ENCODE measurements at regions not wholly inside any gene's neighbourhood (a gene's known extent, or its start where the extent isn't known, plus 50 kb on each side); places are given as distances from the start of the nearest gene placed in this dataset.
"Not testable (repeated sequence)": the region's sequence is repeated elsewhere in the genome, so short reads cannot be mapped to it uniquely, and the experiment has no call there.

DNA sequence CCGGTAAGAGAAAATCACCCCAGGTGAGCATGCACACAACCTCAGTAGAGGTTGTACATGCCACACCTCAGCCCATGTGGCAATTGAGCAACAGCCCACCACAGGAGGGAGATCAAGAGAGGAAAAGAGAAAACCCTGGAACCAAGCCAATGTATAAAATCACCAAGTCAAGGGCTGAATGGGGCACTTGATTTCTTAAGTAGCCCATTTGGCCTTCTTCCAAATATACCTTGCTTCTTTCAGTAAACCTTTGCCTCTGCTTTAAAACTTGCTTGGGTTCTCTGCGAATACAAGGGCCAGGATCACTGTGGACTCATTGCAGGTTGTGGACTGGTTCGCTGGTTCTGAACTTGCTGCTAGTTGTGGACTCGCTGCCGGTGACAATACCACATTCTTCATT, 1814.0 kb downstream of the PLA2G4A start:
- Histone ChIP-seq H3K4me3 (no peak overlapping the region), H3K36me3 (replicated peaks in 1 of 2; ENCODE audit: insufficient read depth in 1 of 2, low read depth in 2 of 2) (no peaks in the 10 kb centered on the region), H3K27me3 (no peaks in the 10 kb centered on the region), H3K4me1 (no peaks in the 10 kb centered on the region), H3K27ac (no peak overlapping the region), H3K9me3 (no peaks in the 10 kb centered on the region)
- no peak for DNase-seq
- no peak for ATAC-seq
- intact Hi-C loops (cut with DNase I), result no loop called here
- WGBS, 2 donors, result 83 to 96% methylated on average over 5 of the region's 5 CpGs
- TF ChIP-seq, protein P1, sequence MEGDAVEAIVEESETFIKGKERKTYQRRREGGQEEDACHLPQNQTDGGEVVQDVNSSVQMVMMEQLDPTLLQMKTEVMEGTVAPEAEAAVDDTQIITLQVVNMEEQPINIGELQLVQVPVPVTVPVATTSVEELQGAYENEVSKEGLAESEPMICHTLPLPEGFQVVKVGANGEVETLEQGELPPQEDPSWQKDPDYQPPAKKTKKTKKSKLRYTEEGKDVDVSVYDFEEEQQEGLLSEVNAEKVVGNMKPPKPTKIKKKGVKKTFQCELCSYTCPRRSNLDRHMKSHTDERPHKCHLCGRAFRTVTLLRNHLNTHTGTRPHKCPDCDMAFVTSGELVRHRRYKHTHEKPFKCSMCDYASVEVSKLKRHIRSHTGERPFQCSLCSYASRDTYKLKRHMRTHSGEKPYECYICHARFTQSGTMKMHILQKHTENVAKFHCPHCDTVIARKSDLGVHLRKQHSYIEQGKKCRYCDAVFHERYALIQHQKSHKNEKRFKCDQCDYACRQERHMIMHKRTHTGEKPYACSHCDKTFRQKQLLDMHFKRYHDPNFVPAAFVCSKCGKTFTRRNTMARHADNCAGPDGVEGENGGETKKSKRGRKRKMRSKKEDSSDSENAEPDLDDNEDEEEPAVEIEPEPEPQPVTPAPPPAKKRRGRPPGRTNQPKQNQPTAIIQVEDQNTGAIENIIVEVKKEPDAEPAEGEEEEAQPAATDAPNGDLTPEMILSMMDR (IDR thresholded peaks at IDR 0.05), result no peak
- no peak for TF ChIP-seq POLR2A (IDR thresholded peaks at IDR 0.05)

DNA sequence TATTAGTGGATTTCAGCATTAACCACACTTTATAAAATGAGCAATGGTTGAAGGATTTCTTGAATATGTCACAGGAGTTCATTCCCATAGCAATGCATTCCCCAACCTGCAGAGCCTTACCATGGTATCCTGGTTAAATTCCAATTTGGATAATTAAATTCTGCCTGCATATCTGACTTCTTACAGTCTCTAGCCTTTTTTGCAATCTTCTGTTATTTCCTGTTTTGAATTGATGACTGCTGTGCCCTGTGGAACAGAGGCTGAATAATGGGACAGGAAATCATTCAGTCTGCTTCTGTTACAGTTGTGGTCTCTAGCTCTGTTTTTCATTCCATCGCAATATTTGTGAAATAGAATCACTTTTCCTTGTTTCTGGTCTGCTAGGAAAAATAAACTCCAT, 1823.9 kb downstream of the PLA2G4A start:
- H3K27ac ChIP-seq, result no peak overlapping the region
- H3K9me3 ChIP-seq, result peaks cover 0 to 2% (median 0%) of the 10 kb centered on the region in 3 donors
- no peaks in the 10 kb centered on the region for H3K4me1 ChIP-seq
- H3K27me3 ChIP-seq, result no peaks in the 10 kb centered on the region
- TF ChIP-seq, protein P1 (IDR thresholded peaks at IDR 0.05), result no peak
- TF ChIP-seq POLR2A (IDR thresholded peaks at IDR 0.05), result no peak
- WGBS, 2 donors, result 17 to 23% methylated on average over 1 of the region's 1 CpG
- intact Hi-C loops (cut with DNase I), result no loop called here
- DNase-seq (no peak), ATAC-seq (no peak)
- no peak overlapping the region for H3K4me3 ChIP-seq
- no peaks in the 10 kb centered on the region for H3K36me3 ChIP-seq (replicated peaks in 1 of 2; ENCODE audit: insufficient read depth in 1 of 2, low read depth in 2 of 2)

DNA sequence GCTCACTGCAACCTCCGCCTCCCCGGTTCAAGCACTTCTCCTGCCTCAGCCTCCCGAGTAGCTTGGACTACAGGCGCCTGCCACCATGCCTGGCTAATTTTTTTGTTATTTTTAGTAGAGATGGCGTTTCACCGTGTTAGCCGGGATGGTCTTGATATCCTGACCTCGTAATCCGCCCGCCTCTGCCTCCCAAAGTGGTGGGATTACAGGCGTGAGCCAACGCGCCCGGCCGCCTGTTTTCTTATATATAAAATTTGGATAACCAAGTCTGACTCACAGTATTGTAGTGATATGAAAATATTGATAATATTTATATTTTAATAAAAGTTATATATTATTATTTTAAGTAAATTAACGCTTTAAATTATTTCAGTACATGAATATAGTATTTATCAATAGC, 1821.7 kb downstream of the BRINP3 start:
- WGBS, 2 donors, result 76 to 86% methylated on average over 16 of the region's 16 CpGs

DNA sequence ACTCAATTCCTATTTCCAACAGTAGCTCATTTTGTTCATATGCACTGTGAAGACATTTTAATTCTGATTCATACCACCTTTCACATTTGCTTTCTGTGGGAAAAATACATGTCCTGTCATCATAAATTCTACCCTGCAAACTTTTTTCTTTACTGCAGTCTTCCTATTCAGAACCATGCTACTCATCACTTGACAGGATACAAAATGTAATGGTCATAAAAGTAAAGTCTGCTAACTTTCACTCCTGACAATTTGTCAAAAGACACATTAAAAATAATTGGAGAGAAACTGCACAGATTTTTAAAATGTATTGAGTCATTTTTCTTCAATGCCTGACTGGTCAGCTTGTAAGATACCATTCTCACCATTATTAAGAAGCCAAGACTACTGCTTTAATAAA, 1817.1 kb downstream of the BRINP3 start:
- Histone ChIP-seq H3K27ac (no peak overlapping the region), H3K4me3 (no peak overlapping the region), H3K4me1 (no peaks in the 10 kb centered on the region), H3K9me3 (peaks cover 0 to 2% (median 0%) of the 10 kb centered on the region in 3 donors), H3K27me3 (no peaks in the 10 kb centered on the region), H3K36me3 (replicated peaks in 1 of 2; ENCODE audit: insufficient read depth in 1 of 2, low read depth in 2 of 2) (no peaks in the 10 kb centered on the region)
- ATAC-seq (no peak), DNase-seq (no peak)
- intact Hi-C loops (cut with DNase I), result no loop called here
- TF ChIP-seq, protein P1 (IDR thresholded peaks at IDR 0.05), result no peak
- no peak for TF ChIP-seq POLR2A (IDR thresholded peaks at IDR 0.05)

More for the DNA sequence above, 1821.7 kb downstream of the BRINP3 start:
- H3K27ac ChIP-seq; H3K27me3 ChIP-seq; DNase-seq; H3K4me1 ChIP-seq; H3K9me3 ChIP-seq; H3K36me3 ChIP-seq (replicated peaks in 1 of 2; ENCODE audit: insufficient read depth in 1 of 2, low read depth in 2 of 2); ATAC-seq; intact Hi-C loops (cut with DNase I); H3K4me3 ChIP-seq: not testable (repeated sequence)

DNA sequence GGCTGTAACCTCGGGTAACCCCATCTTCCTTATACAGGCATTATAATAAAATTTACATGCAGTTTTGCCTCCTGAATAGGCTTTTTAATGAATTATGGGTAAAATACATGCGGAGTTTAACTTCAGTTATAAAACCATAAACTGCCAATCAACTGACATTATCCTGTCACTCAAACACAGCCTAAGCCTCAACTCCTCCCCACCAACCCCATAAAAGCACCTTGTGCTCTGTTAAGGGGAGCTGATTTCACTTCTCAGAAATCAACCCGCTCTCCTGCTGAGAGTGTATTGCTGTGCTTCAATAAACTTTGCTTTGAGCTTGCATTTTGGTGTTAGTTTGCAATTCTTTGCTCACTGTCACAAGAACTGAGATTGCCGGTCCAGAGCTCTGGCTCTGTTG, 1812.2 kb downstream of the BRINP3 start:
- Histone ChIP-seq H3K4me3 (no peak overlapping the region), H3K4me1 (no peaks in the 10 kb centered on the region), H3K27me3 (no peaks in the 10 kb centered on the region), H3K27ac (no peak overlapping the region), H3K9me3 (no peaks in the 10 kb centered on the region), H3K36me3 (replicated peaks in 1 of 2; ENCODE audit: insufficient read depth in 1 of 2, low read depth in 2 of 2) (no peaks in the 10 kb centered on the region)
- DNase-seq (no peak), ATAC-seq (no peak)
- intact Hi-C loops (cut with DNase I), result no loop called here
- 60 to 62% methylated on average over 4 of the region's 4 CpGs for WGBS, 2 donors
- TF ChIP-seq POLR2A (IDR thresholded peaks at IDR 0.05), result no peak
- TF ChIP-seq, protein P1 (IDR thresholded peaks at IDR 0.05), result no peak

Measured in body of pancreas (tissue), 4 donors.